Activated T-cell treated with anti-CD3 and anti-CD28 coated beads for 24 hours (primary cell): ENCODE measurements at regions not wholly inside any gene's neighbourhood (a gene's known extent, or its start where the extent isn't known, plus 50 kb on each side); places are given as distances from the start of the nearest gene placed in this dataset.
"Not testable (repeated sequence)": the region's sequence is repeated elsewhere in the genome, so short reads cannot be mapped to it uniquely, and the experiment has no call there.

Source experiments
- DNase-seq: peaks from one replicate; pipeline ENCODE4 v3.0.0-alpha.2; 2020; ENCODE audit warnings: low read depth

GRCh38 chrY:19535697-19536096, 208.8 kb downstream of the KDM5D start:
- not testable (repeated sequence) for DNase-seq

- no peak for DNase-seq
These were observed 222.6 kb downstream of the KDM5D start for GRCh38 chrY:19521976-19522375.

GRCh38 chrY:19503092-19503449, 241.5 kb downstream of the KDM5D start:
- DNase-seq = peak; percentile 12

GRCh38 chrY:19502169-19503091, 242.1 kb downstream of the KDM5D start:
- no peak for DNase-seq

GRCh38 chrY:19498556-19498955, 246.0 kb downstream of the KDM5D start:
- DNase-seq = no peak

GRCh38 chrY:19487494-19487893, 257.0 kb downstream of the KDM5D start:
- no peak for DNase-seq

- no peak for DNase-seq
These were observed 259.5 kb downstream of the KDM5D start for GRCh38 chrY:19484997-19485396.

- DNase-seq = no peak
These were observed 265.4 kb downstream of the KDM5D start for GRCh38 chrY:19479141-19479540.

GRCh38 chrY:19477959-19478358, 266.6 kb downstream of the KDM5D start:
- no peak for DNase-seq

- DNase-seq = no peak
These were observed 278.7 kb downstream of the KDM5D start for GRCh38 chrY:19465809-19466208.

- DNase-seq = no peak
These were observed 287.6 kb downstream of the KDM5D start for GRCh38 chrY:19456855-19457448.

GRCh38 chrY:19433059-19433458, 311.5 kb downstream of the KDM5D start:
- peak; percentile 10 for DNase-seq

GRCh38 chrY:19427736-19428518, 316.6 kb downstream of the KDM5D start:
- DNase-seq = no peak

- DNase-seq = not testable (repeated sequence)
These were observed 317.3 kb downstream of the KDM5D start for GRCh38 chrY:19427191-19427590.

- DNase-seq = no peak
These were observed 333.4 kb downstream of the KDM5D start for GRCh38 chrY:19410980-19411766.

- no peak for DNase-seq
These were observed 338.3 kb downstream of the KDM5D start for GRCh38 chrY:19406246-19406645.

GRCh38 chrY:19405598-19405997, 338.9 kb downstream of the KDM5D start:
- no peak for DNase-seq

GRCh38 chrY:19392876-19393275, 351.6 kb downstream of the KDM5D start:
- DNase-seq = no peak

- no peak for DNase-seq
These were observed 352.6 kb downstream of the KDM5D start for GRCh38 chrY:19391922-19392321.

- no peak for DNase-seq
These were observed 379.2 kb downstream of the KDM5D start for GRCh38 chrY:19365321-19365720.

GRCh38 chrY:19357249-19357648, 387.3 kb downstream of the KDM5D start:
- no peak for DNase-seq

- no peak for DNase-seq
These were observed 387.8 kb downstream of the KDM5D start for GRCh38 chrY:19356735-19357134.
